GM12878 (cell line): ENCODE measurements at regions not wholly inside any gene's neighbourhood (a gene's known extent, or its start where the extent isn't known, plus 50 kb on each side); places are given as distances from the start of the nearest gene placed in this dataset.

Experiments used
- BCL11A ChIP-seq: IDR thresholded peaks from 2 replicates; pipeline ENCODE4 v1.6.1; 2011; ENCODE audit warnings: low read depth, low read length
- CHD2 ChIP-seq: IDR thresholded peaks from 2 replicates; pipeline ENCODE4 v1.6.1; 2011; ENCODE audit warnings: low read depth, low read length, improper control_type of control experiment, borderline replicate concordance
- KAT2A ChIP-seq: conservative IDR thresholded peaks from 2 replicates; pipeline ENCODE4 v1.6.1; 2011; ENCODE audit warnings: low read depth, low read length; ENCODE audit not compliant: control insufficient read depth
- NFYB ChIP-seq: IDR thresholded peaks from 2 replicates; pipeline ENCODE4 v1.6.1; 2011; ENCODE audit warnings: low read depth, mild to moderate bottlenecking, low read length, improper control_type of control experiment, moderate library complexity; ENCODE audit not compliant: insufficient read depth
- NRF1 ChIP-seq: conservative IDR thresholded peaks from 2 replicates; pipeline ENCODE4 v1.6.1; 2011; ENCODE audit warnings: mild to moderate bottlenecking, low read depth, low read length, improper control_type of control experiment
- RELB ChIP-seq: fragments of 450-650 bp; IDR thresholded peaks from 2 replicates; pipeline ENCODE4 v1.6.1; 2017; ENCODE audit warnings: low read depth, mild to moderate bottlenecking, moderate library complexity
- YBX1 ChIP-seq: fragments of 450-650 bp; IDR thresholded peaks from 2 replicates; pipeline ENCODE4 v1.6.1; 2016; ENCODE audit warnings: antibody characterized with exemption
- ZNF24 ChIP-seq: fragments of 450-650 bp; IDR thresholded peaks from 2 replicates; pipeline ENCODE4 v1.6.1; 2017; ENCODE audit warnings: antibody characterized with exemption, mild to moderate bottlenecking
- TF ChIP-seq, protein P1 (sequence below): IDR thresholded peaks from 2 replicates; pipeline ENCODE4 v1.6.1; 2011; ENCODE audit warnings: mild to moderate bottlenecking, low read depth, low read length, moderate library complexity; ENCODE audit not compliant: insufficient replicate concordance
- TF ChIP-seq, protein P2 (sequence below): fragments of 450-650 bp; IDR thresholded peaks from 2 replicates; pipeline ENCODE4 v1.6.1; 2017; ENCODE audit warnings: mild to moderate bottlenecking, moderate library complexity
- TF ChIP-seq, protein P3 (sequence below): fragments of 450-650 bp; formaldehyde crosslinking; IDR thresholded peaks from 2 replicates; pipeline ENCODE4 v1.4.0; 2022; ENCODE audit warnings: mild to moderate bottlenecking, moderate library complexity

DNA sequence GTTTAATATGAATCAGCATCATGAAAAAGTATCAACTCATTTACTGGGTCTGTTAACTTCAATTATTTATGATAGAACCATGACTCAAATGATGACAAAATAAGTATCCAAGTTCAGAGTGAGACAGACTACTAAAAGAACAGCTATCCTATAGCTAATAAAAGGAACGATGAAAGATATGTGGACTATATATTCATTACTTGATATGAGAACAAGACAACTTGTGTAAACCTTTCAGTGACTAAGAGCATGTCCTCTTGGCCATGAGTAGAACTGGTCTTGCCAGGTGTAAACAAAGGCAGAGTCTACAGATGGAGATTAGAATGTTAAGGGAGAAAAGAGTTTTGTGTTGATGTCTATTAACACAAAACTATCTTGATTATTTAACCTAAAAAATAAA, 360.4 kb upstream of the ZC3H15 start (continued):
- TF ChIP-seq, protein P1, sequence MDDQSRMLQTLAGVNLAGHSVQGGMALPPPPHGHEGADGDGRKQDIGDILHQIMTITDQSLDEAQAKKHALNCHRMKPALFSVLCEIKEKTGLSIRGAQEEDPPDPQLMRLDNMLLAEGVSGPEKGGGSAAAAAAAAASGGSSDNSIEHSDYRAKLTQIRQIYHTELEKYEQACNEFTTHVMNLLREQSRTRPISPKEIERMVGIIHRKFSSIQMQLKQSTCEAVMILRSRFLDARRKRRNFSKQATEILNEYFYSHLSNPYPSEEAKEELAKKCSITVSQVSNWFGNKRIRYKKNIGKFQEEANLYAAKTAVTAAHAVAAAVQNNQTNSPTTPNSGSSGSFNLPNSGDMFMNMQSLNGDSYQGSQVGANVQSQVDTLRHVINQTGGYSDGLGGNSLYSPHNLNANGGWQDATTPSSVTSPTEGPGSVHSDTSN = no peak
- no peak for TF ChIP-seq KAT2A
- no peak for TF ChIP-seq NFYB
- TF ChIP-seq NRF1 = no peak
- no peak for TF ChIP-seq BCL11A
- TF ChIP-seq CHD2 = no peak
- TF ChIP-seq YBX1 = no peak
- no peak for TF ChIP-seq RELB
- no peak for TF ChIP-seq ZNF24
- TF ChIP-seq, protein P2, sequence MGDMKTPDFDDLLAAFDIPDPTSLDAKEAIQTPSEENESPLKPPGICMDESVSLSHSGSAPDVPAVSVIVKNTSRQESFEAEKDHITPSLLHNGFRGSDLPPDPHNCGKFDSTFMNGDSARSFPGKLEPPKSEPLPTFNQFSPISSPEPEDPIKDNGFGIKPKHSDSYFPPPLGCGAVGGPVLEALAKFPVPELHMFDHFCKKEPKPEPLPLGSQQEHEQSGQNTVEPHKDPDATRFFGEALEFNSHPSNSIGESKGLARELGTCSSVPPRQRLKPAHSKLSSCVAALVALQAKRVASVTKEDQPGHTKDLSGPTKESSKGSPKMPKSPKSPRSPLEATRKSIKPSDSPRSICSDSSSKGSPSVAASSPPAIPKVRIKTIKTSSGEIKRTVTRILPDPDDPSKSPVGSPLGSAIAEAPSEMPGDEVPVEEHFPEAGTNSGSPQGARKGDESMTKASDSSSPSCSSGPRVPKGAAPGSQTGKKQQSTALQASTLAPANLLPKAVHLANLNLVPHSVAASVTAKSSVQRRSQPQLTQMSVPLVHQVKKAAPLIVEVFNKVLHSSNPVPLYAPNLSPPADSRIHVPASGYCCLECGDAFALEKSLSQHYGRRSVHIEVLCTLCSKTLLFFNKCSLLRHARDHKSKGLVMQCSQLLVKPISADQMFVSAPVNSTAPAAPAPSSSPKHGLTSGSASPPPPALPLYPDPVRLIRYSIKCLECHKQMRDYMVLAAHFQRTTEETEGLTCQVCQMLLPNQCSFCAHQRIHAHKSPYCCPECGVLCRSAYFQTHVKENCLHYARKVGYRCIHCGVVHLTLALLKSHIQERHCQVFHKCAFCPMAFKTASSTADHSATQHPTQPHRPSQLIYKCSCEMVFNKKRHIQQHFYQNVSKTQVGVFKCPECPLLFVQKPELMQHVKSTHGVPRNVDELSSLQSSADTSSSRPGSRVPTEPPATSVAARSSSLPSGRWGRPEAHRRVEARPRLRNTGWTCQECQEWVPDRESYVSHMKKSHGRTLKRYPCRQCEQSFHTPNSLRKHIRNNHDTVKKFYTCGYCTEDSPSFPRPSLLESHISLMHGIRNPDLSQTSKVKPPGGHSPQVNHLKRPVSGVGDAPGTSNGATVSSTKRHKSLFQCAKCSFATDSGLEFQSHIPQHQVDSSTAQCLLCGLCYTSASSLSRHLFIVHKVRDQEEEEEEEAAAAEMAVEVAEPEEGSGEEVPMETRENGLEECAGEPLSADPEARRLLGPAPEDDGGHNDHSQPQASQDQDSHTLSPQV = no peak
- TF ChIP-seq, protein P3, sequence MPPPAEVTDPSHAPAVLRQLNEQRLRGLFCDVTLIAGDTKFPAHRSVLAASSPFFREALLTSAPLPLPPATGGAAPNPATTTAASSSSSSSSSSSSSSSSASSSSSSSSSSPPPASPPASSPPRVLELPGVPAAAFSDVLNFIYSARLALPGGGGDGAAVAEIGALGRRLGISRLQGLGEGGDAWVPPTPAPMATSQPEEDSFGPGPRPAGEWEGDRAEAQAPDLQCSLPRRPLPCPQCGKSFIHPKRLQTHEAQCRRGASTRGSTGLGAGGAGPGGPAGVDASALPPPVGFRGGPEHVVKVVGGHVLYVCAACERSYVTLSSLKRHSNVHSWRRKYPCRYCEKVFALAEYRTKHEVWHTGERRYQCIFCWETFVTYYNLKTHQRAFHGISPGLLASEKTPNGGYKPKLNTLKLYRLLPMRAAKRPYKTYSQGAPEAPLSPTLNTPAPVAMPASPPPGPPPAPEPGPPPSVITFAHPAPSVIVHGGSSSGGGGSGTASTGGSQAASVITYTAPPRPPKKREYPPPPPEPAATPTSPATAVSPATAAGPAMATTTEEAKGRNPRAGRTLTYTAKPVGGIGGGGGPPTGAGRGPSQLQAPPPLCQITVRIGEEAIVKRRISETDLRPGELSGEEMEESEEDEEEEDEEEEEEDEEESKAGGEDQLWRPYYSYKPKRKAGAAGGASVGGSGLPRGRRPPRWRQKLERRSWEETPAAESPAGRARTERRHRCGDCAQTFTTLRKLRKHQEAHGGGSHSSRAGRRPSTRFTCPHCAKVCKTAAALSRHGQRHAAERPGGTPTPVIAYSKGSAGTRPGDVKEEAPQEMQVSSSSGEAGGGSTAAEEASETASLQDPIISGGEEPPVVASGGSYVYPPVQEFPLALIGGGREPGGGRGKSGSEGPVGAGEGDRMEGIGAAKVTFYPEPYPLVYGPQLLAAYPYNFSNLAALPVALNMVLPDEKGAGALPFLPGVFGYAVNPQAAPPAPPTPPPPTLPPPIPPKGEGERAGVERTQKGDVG (CRISPR knock-in tag) = no peak
